ENCODE measurements at regions not wholly inside any gene's neighbourhood (a gene's known extent, or its start where the extent isn't known, plus 50 kb on each side); places are given as distances from the start of the nearest gene placed in this dataset.
"Not testable (repeated sequence)": the region's sequence is repeated elsewhere in the genome, so short reads cannot be mapped to it uniquely, and the experiment has no call there.

GRCh38 chr6:19256123-19256522 is 581.0 kb upstream of the ID4 start:
- H3K27me3 Mint-ChIP-seq (ENCODE audit: insufficient read depth): not testable (repeated sequence)

GRCh38 chr6:19261642-19262041 is 575.5 kb upstream of the ID4 start:
- H3K27me3 Mint-ChIP-seq (ENCODE audit: insufficient read depth): no peaks in the 10 kb centered on the region
- no peaks in the 10 kb centered on the region for H3K36me3 Mint-ChIP-seq (ENCODE audit: low read depth)

More at GRCh38 chr6:19256123-19256522, 581.0 kb upstream of the ID4 start:
- intact Hi-C loops (cut with micrococcal nuclease); H3K4me3 Mint-ChIP-seq; H3K27ac Mint-ChIP-seq; H3K4me1 Mint-ChIP-seq (ENCODE audit: low read depth); H3K36me3 Mint-ChIP-seq (ENCODE audit: low read depth); DNase-seq (ENCODE audit: low spot score): not testable (repeated sequence)
- H3K9me3 Mint-ChIP-seq: peaks cover 12% of the 10 kb centered on the region

GRCh38 chr6:19268117-19268516 is 569.1 kb upstream of the ID4 start:
- no peak overlapping the region for H3K4me3 Mint-ChIP-seq
- H3K9me3 Mint-ChIP-seq: peaks cover 16% of the 10 kb centered on the region
- no peak for DNase-seq (ENCODE audit: low spot score)
- intact Hi-C loops (cut with micrococcal nuclease): no loop called here
- no peaks in the 10 kb centered on the region for H3K27me3 Mint-ChIP-seq (ENCODE audit: insufficient read depth)
- H3K36me3 Mint-ChIP-seq (ENCODE audit: low read depth): no peaks in the 10 kb centered on the region
- no peak overlapping the region for H3K27ac Mint-ChIP-seq
- H3K4me1 Mint-ChIP-seq (ENCODE audit: low read depth): no peaks in the 10 kb centered on the region

More at GRCh38 chr6:19261642-19262041, 575.5 kb upstream of the ID4 start:
- Mint-ChIP-seq H3K4me1 (ENCODE audit: low read depth) (no peaks in the 10 kb centered on the region), H3K27ac (no peak overlapping the region), H3K4me3 (no peak overlapping the region), H3K9me3 (peaks cover 16% of the 10 kb centered on the region)
- intact Hi-C loops (cut with micrococcal nuclease): no loop called here
- no peak for DNase-seq (ENCODE audit: low spot score)

GRCh38 chr6:19268718-19269117 is 568.5 kb upstream of the ID4 start:
- Mint-ChIP-seq H3K4me1 (ENCODE audit: low read depth) (no peaks in the 10 kb centered on the region), H3K27ac (no peak overlapping the region), H3K27me3 (ENCODE audit: insufficient read depth) (no peaks in the 10 kb centered on the region), H3K36me3 (ENCODE audit: low read depth) (no peaks in the 10 kb centered on the region), H3K9me3 (peaks cover 19% of the 10 kb centered on the region), H3K4me3 (no peak overlapping the region)
- intact Hi-C loops (cut with micrococcal nuclease): no loop called here
- no peak for DNase-seq (ENCODE audit: low spot score)

GRCh38 chr6:19269341-19269898 is 567.8 kb upstream of the ID4 start:
- Mint-ChIP-seq H3K4me3 (no peak overlapping the region), H3K27me3 (ENCODE audit: insufficient read depth) (no peaks in the 10 kb centered on the region), H3K36me3 (ENCODE audit: low read depth) (no peaks in the 10 kb centered on the region), H3K9me3 (peaks cover 19% of the 10 kb centered on the region), H3K27ac (no peak overlapping the region), H3K4me1 (ENCODE audit: low read depth) (no peaks in the 10 kb centered on the region)
- DNase-seq (ENCODE audit: low spot score): no peak
- intact Hi-C loops (cut with micrococcal nuclease): no loop called here

GRCh38 chr6:19270616-19271015 is 566.6 kb upstream of the ID4 start:
- DNase-seq (ENCODE audit: low spot score): no peak
- no peaks in the 10 kb centered on the region for H3K4me1 Mint-ChIP-seq (ENCODE audit: low read depth)
- no peak overlapping the region for H3K4me3 Mint-ChIP-seq
- no peak overlapping the region for H3K27ac Mint-ChIP-seq
- peaks cover 19% of the 10 kb centered on the region for H3K9me3 Mint-ChIP-seq
- H3K36me3 Mint-ChIP-seq (ENCODE audit: low read depth): no peaks in the 10 kb centered on the region
- no peaks in the 10 kb centered on the region for H3K27me3 Mint-ChIP-seq (ENCODE audit: insufficient read depth)
- intact Hi-C loops (cut with micrococcal nuclease): no loop called here

GRCh38 chr6:19279273-19279684 is 557.9 kb upstream of the ID4 start:
- Mint-ChIP-seq H3K27ac (no peak overlapping the region), H3K4me1 (ENCODE audit: low read depth) (no peaks in the 10 kb centered on the region), H3K9me3 (peaks cover 8% of the 10 kb centered on the region), H3K27me3 (ENCODE audit: insufficient read depth) (no peaks in the 10 kb centered on the region), H3K36me3 (ENCODE audit: low read depth) (no peaks in the 10 kb centered on the region), H3K4me3 (no peak overlapping the region)
- intact Hi-C loops (cut with micrococcal nuclease): no loop called here
- no peak for DNase-seq (ENCODE audit: low spot score)

- no peak for DNase-seq (ENCODE audit: low spot score)
- H3K27me3 Mint-ChIP-seq (ENCODE audit: insufficient read depth): no peaks in the 10 kb centered on the region
- no peak overlapping the region for H3K4me3 Mint-ChIP-seq
- H3K4me1 Mint-ChIP-seq (ENCODE audit: low read depth): no peaks in the 10 kb centered on the region
- peaks cover 5% of the 10 kb centered on the region for H3K9me3 Mint-ChIP-seq
- H3K36me3 Mint-ChIP-seq (ENCODE audit: low read depth): no peaks in the 10 kb centered on the region
- intact Hi-C loops (cut with micrococcal nuclease): no loop called here
- no peak overlapping the region for H3K27ac Mint-ChIP-seq
Measured at GRCh38 chr6:19287928-19288327, 549.2 kb upstream of the ID4 start.

GRCh38 chr6:19289457-19289856 is 547.7 kb upstream of the ID4 start:
- Mint-ChIP-seq H3K9me3 (peaks cover 8% of the 10 kb centered on the region), H3K36me3 (ENCODE audit: low read depth) (no peaks in the 10 kb centered on the region), H3K27me3 (ENCODE audit: insufficient read depth) (no peaks in the 10 kb centered on the region), H3K4me1 (ENCODE audit: low read depth) (no peaks in the 10 kb centered on the region), H3K4me3 (no peak overlapping the region), H3K27ac (no peak overlapping the region)
- no peak for DNase-seq (ENCODE audit: low spot score)
- intact Hi-C loops (cut with micrococcal nuclease): no loop called here

GRCh38 chr6:19297880-19298279 is 539.3 kb upstream of the ID4 start:
- no peaks in the 10 kb centered on the region for H3K27me3 Mint-ChIP-seq (ENCODE audit: insufficient read depth)

GRCh38 chr6:19298421-19298820 is 538.7 kb upstream of the ID4 start:
- Mint-ChIP-seq H3K27ac (no peak overlapping the region), H3K36me3 (ENCODE audit: low read depth) (no peaks in the 10 kb centered on the region)
- intact Hi-C loops (cut with micrococcal nuclease): no loop called here

More at GRCh38 chr6:19297880-19298279, 539.3 kb upstream of the ID4 start:
- intact Hi-C loops (cut with micrococcal nuclease): no loop called here
- Mint-ChIP-seq H3K27ac (no peak overlapping the region), H3K4me3 (no peak overlapping the region), H3K9me3 (peaks cover 10% of the 10 kb centered on the region), H3K36me3 (ENCODE audit: low read depth) (no peaks in the 10 kb centered on the region), H3K4me1 (ENCODE audit: low read depth) (no peaks in the 10 kb centered on the region)
- DNase-seq (ENCODE audit: low spot score): no peak

GRCh38 chr6:19299129-19299528 is 538.0 kb upstream of the ID4 start:
- Mint-ChIP-seq H3K27me3 (ENCODE audit: insufficient read depth) (no peaks in the 10 kb centered on the region), H3K9me3 (peaks cover 7% of the 10 kb centered on the region), H3K27ac (no peak overlapping the region), H3K36me3 (ENCODE audit: low read depth) (no peaks in the 10 kb centered on the region), H3K4me3 (no peak overlapping the region), H3K4me1 (ENCODE audit: low read depth) (no peaks in the 10 kb centered on the region)
- intact Hi-C loops (cut with micrococcal nuclease): no loop called here
- no peak for DNase-seq (ENCODE audit: low spot score)

More at GRCh38 chr6:19298421-19298820, 538.7 kb upstream of the ID4 start:
- no peak for DNase-seq (ENCODE audit: low spot score)
- Mint-ChIP-seq H3K9me3 (peaks cover 10% of the 10 kb centered on the region), H3K27me3 (ENCODE audit: insufficient read depth) (no peaks in the 10 kb centered on the region), H3K4me3 (no peak overlapping the region), H3K4me1 (ENCODE audit: low read depth) (no peaks in the 10 kb centered on the region)

- no peaks in the 10 kb centered on the region for H3K4me1 Mint-ChIP-seq (ENCODE audit: low read depth)
- intact Hi-C loops (cut with micrococcal nuclease): no loop called here
- DNase-seq (ENCODE audit: low spot score): no peak
- H3K4me3 Mint-ChIP-seq: no peak overlapping the region
- H3K27me3 Mint-ChIP-seq (ENCODE audit: insufficient read depth): no peaks in the 10 kb centered on the region
- no peaks in the 10 kb centered on the region for H3K36me3 Mint-ChIP-seq (ENCODE audit: low read depth)
- peaks cover 3% of the 10 kb centered on the region for H3K9me3 Mint-ChIP-seq
- no peak overlapping the region for H3K27ac Mint-ChIP-seq
Measured at GRCh38 chr6:19301980-19302379, 535.2 kb upstream of the ID4 start.

- intact Hi-C loops (cut with micrococcal nuclease): no loop called here
- H3K36me3 Mint-ChIP-seq (ENCODE audit: low read depth): no peaks in the 10 kb centered on the region
- peaks cover 3% of the 10 kb centered on the region for H3K9me3 Mint-ChIP-seq
- no peak overlapping the region for H3K4me3 Mint-ChIP-seq
- H3K4me1 Mint-ChIP-seq (ENCODE audit: low read depth): no peaks in the 10 kb centered on the region
- no peak for DNase-seq (ENCODE audit: low spot score)
- H3K27me3 Mint-ChIP-seq (ENCODE audit: insufficient read depth): no peaks in the 10 kb centered on the region
- H3K27ac Mint-ChIP-seq: no peak overlapping the region
Measured at GRCh38 chr6:19303383-19303782, 533.8 kb upstream of the ID4 start.

Data from activated T-helper 1 cell treated with anti-CD3 and anti-CD28 coated beads, Interleukin-12 subunit alpha, Interleukin-12 subunit beta, Interleukin-2, Interleukin-4 antibody, amounts not matched to agents 30 ng/mL and 10 ng/mL and 1 ng/mL, durations not matched to agents 14 hours and 24 hours and 36 hours (primary cell).